Renal pelvis (tissue), 1 donor: ENCODE measurements at regions not wholly inside any gene's neighbourhood (a gene's known extent, or its start where the extent isn't known, plus 50 kb on each side); places are given as distances from the start of the nearest gene placed in this dataset.

Experiments
- DNase-seq: peaks from one replicate; pipeline ENCODE4 v3.0.0-alpha.2; 2013

DNA sequence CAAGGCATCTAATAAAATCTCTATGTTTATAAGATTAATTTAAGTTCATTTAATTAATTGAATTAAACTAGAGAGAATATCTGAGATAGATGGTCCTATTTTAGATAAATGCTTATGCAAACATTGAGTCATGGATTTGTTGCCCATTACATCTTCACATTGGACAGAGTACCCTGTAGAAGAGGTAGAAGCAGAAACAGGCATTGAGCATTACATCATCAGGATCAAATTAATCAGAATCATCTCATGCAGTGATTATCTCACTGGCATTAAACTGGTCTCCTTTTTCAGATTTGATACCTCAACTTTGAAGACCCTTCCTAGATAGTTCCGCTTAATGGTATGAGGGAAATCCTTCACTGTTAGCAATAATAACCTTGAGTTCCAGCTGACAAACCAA, 469.6 kb upstream of the VRK2 start:
- DNase-seq: no peak

DNA sequence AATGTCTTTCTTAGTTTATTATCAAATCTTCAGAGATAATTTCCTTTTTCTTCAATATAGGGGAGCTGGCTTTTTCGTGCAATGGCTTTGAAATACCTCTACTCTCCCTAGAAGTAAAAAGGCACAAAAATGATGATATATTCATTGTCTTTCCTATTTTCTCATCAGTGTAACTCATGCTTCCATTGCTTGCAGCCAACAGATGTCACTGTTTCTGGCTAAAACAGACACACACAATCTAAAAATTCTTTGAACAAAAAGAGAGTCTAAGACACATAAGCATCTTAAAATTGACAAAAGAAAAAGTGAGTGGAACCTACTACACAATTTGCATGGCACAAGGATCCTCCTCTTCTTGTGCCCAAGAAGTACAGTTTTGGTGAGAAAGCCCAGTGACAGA, 448.7 kb upstream of the VRK2 start:
- no peak for DNase-seq

DNA sequence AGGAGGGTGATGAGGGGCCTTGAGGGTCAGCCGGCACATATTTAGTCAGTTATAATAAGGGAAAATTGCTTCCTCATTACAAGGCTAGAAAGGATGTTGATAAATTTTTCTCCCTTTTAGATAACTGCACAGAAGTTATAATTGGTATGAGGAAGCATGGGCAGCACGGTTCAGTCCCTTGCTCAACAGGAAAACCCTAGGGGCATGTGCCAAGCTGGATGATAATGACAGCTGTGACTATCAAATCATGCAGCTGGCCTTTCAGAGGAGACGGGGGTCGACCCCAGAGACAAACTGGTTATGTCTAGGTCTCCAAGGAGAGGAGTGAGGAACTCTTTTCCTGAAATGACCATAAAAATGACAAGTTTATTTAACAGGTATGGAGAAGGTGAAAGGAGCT, 448.1 kb upstream of the VRK2 start:
- no peak for DNase-seq

DNA sequence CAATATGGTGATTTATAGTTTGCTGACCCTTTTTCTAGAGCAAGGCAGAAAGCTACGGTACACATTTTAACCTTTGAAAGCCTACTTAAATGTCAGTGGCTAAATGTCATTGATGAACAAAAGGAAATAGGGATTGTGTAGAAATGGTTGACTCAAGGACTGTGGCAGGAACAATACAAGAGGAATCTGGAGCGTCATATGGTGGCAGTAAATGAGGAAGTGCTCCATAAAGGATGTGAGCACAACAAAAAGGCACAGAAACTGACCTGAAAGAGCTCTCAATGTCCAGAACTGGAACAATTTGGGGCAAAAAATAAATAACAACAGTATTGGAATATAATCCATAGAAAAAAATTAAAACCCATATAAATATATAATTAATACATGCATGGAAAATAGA, 443.9 kb upstream of the VRK2 start:
- DNase-seq: no peak

DNA sequence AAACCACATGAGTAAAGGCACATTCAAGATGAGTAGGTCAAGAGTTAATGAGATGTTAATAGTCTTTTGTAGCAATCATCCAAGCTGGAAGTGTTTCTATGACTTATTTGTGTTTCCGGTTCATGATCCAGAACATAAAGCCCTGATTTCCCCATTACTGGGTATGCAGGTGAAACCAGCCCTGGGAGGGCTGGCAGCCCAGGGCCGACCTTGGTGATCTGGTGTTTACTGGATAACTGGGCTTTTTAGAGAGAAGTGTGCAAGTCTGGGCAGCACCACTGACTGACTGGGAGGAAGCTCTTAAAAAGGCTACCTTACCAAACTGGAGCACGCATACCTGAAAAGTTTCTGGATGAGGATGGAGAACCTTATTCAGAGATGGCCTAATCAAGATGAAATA, 431.6 kb upstream of the VRK2 start:
- DNase-seq: no peak

DNA sequence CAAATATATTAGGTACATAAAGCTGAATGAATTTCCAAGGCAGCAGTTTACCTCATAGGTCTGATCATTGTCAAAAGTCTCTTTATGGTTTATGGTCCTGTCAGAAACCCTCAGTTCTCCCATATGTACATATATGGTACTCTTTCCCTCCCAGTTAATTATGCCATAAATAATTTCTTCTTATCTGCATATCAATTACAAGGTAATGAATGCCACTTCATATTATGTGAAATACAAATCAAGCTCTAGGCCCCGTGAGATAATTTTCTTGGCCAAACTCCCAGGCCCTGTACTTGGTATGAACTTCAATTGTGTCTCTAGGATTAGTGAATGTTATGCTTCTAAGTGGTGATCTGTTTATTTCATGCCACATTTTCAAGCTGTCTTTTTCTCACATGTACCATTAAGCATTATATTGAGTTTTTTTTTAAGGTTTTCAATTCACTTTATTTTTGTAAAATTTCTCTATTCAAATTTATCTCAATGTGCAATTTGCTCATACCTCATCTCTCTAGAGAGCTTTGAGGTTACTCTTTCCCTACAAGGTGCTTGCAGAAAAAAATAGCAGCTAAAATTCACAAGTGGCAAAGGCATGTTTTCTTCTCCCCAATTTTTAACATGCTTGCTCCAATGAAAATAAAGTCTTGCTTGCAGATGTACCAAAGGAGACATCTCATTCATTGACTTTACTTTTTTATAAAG, 430.6 kb upstream of the VRK2 start:
- no peak for DNase-seq

DNA sequence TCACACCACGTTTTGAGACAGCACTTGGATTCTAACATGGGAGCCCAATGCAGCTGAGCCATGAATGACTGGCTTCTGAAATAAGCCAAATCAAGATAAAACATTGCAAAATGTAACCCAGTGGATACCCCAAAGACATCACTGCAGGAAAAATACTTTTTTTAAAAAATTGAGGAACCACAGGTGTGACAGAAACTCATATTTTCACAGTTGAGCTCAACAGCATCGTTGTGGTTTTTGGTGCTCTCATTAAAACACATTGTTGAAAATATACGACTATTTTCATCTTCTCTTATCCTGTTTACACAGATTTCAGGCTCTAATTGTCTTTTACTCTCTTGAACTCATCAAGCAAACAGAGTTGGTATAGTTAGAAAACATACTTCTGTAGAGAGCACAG, 429.3 kb upstream of the VRK2 start:
- DNase-seq: no peak

DNA sequence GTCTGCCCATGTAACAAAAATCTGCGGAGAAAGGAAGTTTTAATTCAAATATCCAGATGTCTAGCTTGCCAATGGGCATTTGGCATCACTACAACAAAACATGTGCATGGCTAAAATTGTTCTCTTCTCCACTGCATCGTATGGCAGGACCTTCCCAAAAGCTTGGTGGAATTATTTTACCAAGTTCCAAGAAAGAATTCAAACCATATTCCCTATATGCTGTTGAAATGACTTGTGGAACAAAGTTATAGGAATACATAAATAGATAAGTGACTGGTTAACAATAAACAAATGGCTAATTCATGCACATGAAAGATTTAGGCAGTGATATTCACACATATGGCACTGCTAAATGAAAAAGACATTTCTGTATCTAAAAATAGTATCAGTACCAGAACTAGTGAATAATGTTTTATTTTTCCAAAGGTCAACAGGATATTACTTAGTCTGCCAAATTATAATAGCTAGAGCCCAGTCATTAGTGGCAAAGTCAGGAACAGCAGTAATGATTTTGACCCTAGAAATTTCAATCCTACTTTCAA, 425.4 kb upstream of the VRK2 start:
- no peak for DNase-seq

DNA sequence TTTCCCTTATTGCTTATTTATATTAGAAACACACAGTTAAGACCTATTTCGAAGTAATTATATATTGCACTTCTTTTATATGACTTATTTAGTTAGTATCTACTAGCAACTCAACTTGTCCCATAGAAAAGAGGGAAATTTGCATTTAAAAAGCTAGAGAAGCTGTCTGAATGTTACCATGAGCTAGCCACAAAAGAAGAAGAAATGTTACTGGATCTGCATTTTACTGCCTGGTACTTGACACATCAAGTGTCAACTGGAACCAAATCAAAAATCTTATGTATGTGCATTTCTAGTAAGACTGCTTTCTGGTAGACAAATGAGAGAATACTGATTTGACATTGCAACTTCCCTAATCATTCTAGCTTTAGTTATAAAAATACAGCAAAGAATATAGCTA, 424.6 kb upstream of the VRK2 start:
- no peak for DNase-seq

DNA sequence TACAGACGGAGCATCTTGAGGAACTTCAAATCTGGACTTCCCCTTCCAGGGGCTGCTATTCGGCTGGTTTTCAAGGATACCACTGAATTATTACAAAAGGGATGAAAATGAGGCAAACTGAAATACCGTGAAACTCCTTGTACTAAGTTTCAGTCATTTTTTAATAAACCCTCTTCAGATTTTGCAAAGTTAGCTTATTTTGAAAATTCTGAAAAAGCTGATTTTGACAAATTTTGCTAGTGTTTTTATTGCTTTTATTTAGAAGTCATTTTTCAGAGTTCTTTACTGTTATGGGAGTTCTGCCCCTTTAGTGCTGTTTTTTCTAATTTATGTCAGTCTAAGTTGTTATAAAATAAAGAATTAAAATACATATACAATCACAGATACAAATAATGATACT, 390.4 kb upstream of the VRK2 start:
- no peak for DNase-seq

DNA sequence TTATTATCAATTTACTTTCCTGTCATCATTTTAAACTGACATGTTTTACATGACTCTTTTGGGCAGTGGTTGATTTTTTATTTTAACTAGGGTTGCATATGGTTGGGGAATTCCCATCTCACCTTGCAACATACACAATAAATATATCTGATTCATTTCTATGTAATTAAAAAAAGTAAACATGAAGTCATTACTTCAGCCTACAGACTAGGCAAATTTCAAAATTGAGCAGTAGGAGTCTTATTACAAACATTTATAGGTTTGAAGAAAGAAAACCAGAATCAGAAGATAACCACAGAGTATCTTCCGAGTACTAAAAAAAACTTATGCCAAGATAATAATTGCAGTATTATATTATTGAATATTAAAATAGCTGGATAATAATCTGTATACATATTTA, 377.0 kb upstream of the VRK2 start:
- no peak for DNase-seq

DNA sequence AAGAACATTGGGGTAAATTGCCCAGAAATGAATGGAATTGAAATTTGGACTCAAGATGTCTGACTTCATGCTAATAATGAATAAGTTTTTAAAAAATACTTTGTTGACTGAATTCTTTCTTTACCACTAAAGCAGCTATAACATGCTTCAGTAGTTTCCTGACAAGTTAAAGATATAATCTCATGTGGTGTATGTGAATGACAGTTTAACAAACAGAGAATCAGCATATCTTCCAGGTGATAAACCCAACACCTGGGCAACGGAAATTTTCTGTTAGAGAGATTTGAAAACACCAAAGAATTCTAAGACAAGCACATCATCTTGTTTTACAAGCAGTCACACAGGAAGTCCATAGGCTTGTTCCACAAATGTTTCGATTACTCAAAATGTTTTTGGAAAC, 372.6 kb upstream of the VRK2 start:
- no peak for DNase-seq

DNA sequence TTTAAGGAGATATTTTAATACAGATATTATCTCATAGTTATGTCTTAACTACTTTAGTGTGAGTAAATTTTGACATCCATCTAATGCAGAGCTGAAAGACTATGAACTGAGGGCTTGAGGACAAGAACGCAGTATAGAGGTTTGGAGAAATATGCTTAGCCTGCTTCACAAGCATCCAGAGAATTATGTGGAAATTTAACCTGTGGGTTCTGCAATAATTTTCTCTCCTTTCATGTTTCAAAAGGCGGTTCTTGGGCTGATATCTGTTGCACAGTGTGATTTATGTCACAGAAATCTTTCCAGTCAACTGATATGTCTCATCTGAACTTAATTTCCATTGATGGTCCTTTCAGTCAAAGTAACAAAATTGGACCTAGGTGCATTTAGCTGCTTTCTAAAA, 371.9 kb upstream of the VRK2 start:
- DNase-seq: no peak

DNA sequence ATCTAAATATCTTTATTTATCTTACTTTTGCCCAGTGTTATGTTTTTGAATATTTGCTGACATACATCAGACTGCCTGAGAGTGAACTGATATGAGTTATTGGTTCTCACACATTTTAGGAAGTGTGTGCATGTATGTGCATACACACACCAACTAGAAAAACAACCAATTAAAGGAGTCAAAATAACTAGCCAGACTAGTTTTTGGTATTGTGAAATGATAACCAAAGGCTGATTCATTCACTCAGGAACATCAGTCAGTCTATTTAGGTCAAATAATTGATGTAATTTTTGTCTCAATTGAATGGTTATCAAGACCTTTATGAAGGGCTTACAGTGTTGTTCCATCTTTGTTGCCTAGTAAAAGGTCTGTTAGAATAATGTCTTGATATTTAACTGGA, 369.3 kb upstream of the VRK2 start:
- DNase-seq: no peak

DNA sequence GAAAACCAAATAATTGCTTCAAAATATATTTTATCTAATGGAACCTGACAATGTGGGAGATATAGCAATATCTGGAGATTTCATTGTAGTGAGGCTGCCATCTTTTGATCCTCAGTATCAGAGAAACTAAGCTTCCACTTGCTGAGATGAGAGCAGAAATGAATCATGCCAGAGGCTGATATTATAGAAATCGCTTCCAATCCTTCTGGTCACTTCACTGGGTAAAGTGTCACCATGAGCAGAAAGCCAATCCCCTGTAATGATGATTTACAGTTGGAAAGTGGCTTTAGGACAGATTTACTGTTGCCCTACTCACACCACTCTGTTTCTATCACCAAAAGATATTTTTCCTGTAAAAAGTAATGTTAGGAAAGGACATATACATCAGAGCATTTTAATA, 365.0 kb upstream of the VRK2 start:
- no peak for DNase-seq

DNA sequence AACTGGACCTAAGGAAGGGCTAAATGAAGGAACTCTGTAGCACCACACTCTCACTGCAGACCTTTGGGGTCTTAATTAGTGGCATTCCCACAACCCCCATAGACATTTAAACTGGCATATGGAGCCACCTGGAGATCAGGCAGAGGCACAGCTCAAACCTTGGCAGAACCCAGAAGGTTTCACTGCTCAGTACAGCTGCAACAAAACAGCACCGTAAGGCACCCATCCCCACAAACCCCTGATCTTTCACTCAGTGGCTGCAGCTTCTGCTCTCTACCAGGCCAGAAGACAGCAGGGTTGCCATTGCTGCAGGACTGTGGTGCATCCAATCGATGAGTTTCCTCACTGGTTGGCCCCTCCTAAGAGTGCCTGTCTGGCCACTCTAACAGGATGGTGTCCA, 361.6 kb upstream of the VRK2 start:
- no peak for DNase-seq

DNA sequence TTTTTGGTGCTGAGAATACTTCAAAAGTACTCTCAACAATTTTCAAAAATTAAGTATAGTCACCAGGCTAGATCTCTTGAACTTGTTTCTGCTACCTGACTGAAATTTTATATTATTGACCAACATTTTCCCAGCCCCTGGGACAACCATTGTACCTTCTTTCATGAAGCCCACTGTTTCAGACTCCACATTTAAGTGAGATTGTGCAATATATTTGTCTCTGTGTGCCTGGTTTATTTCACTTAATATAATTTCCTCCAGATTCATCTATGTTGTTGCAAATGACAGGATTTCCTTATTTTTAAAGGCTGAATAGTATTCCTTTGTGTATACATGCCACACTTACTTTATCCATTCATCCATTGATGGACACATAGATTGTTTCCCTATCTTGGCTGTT, 354.2 kb upstream of the VRK2 start:
- no peak for DNase-seq

DNA sequence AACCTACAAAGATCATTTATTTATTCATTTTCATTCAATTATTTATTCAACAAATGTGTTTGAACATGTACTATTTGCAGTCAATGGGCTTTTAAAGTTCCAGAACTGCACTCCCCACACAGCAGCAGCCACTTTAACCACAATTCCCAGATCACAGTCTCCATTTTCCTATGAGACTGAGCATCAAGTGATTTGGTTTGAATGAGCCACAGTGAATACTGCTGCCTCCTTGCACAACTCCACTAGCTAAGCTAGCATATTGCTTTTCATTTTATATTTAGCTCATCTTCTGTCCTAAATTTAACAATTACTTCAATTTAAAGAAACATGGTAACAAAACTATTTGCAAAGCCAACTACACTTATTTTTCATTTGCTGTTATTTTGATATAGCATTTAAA, 353.4 kb upstream of the VRK2 start:
- no peak for DNase-seq

DNA sequence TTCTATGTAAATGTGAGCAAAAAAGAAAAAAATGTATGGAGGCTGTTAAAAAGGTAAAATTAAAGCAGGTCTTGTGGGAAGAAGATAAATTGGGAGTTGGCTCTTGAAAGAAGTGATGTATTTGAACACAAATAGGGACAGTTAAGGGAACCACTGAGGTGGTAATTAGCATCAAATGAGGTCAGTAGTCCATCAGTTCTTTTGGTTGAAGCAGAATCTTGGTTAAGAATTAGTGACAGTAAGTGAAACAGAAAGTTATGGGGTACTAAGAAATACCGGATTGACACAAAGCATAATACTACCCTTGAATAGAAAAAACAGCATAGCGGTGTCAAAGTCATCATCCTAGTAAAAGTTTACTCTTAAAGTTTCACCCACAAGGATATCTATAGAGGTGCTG, 352.6 kb upstream of the VRK2 start:
- DNase-seq: no peak

DNA sequence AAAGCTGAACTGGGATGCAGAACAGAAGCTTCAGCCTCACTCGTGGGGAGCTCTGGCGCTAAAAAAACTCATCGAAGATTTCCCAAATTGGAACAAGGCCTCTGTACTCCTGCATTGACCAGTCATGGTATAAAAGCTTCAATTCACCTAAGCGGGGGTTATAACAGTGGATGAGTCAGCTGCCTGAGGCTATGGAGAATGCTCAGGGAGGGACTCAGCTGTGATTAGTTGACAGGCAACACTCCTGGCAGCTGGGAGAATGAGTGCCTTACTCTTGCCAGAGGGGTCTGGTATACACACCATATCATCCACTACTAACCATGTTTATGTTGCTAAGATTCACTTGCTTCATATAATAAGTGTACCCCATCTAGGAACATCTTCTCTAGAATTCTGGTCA, 350.6 kb upstream of the VRK2 start:
- DNase-seq: no peak

DNA sequence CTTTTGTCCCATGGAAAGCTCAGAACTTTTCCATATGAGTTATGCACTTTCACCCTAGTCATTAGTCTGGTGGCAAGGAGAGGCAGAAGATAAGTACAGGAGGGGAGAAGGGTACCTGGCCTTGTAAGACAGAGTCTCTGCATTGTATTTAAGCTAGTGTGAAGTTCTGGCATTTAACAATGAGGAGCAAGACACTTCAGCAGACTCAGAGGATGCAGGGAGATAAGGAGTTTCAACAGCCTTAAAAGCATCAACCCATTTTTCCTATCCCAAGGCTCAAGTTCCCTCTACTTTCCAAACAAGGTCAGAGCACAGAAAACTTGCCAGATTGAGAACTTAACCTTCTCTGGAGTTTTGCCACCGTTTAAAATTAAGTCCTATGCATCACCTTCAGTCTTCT, 348.2 kb upstream of the VRK2 start:
- DNase-seq: no peak

DNA sequence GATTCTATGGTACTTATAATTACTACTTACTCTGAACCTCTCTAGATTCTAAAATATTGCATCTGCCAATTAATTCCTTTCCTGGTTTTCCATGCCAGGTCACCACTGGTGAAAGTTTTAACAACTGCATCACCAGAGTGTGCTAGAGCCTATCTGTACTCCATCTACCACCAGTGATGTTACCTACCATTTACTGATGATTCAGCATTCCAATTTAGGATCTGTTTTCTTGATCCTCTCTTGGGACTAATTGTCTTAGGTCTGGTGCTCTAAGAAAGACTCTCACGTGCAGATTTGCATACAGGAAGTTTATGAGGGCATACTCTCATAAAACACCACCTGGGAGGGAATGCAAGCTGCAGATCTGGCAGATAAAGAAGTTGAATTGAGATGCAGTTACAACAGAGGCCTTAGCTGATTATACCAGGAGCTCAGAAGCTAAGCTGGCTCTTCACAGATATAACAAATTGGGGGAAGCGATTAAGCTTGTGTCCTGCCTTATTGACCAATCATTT, 347.6 kb upstream of the VRK2 start:
- DNase-seq: no peak

DNA sequence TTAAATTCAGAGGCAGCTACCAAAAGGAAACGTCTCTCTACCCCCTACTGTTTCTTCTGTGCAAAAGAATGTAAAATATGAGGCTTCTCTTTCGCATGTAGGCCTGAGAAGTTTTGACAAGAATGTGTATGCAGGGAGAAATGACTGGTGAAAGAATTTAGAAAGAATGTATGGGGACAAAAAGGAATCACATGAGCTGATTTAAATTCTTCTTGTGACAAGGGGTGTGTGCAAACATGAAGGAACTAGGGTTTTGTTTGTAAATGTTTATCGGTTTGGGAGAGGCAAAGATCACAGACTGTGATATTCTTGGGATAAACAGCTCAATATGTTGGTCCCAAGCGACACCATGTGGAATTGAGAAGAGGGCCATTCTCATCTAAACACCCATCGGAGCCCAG, 345.2 kb upstream of the VRK2 start:
- DNase-seq: no peak

DNA sequence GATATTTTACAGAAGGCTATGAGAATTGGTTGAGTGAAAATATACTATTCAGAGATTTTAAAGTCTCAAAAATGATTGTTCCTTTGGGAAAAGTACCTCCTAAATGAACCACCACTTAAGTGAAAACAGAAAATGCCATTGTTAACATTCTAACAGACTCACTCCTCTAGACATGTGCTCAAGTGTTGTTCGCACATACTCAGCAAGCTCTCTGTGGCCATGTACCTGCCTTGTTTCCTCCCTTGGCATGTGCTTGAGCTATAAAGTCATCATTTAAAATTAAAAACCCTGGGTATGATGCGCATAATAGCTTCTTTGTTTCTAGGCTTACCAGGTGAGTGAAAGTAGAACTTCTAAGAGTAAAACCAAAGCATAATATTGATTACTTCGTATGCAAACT, 343.2 kb upstream of the VRK2 start:
- DNase-seq: no peak
